Right renal pelvis (tissue), 4 donors: ENCODE measurements at regions not wholly inside any gene's neighbourhood (a gene's known extent, or its start where the extent isn't known, plus 50 kb on each side); places are given as distances from the start of the nearest gene placed in this dataset.

Experiments
- DNase-seq, 4 donors: peaks; one replicate each; pipeline ENCODE4 v3.0.0-alpha.2; 2013; ENCODE audit warnings: low read depth in 4 of 4, low spot score in 3 of 4, missing footprints in 1 of 4

DNA sequence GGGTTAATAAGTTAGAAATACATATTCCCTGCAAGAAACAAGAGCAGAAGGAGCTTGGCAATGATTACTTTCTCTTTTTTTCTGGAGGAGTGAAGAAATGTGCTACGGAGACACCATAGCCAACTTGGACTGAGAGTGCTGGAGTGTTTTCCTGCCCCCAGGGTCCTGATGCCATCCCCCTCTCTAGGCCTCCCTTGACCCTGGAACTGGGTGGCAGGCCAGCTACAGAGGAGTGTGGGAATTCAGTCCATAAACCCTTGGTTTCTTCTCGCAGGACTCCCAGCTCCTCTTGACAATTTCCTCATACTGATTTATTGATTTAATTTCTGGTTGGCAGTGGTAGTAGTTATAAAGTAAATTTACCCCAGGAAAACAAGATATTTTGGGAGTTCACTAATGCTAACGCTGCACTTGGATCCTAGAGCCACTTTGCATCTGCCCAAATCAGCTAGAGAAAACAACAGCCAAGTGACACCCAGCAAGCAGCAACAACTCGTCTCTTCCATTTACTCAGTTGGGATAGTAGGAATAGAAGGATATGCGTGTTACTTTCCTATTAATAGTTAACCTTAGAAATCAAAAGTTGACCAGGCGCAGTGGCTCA is 76.4 kb upstream of the CELF2 start:
- DNase-seq, result no peak

DNA sequence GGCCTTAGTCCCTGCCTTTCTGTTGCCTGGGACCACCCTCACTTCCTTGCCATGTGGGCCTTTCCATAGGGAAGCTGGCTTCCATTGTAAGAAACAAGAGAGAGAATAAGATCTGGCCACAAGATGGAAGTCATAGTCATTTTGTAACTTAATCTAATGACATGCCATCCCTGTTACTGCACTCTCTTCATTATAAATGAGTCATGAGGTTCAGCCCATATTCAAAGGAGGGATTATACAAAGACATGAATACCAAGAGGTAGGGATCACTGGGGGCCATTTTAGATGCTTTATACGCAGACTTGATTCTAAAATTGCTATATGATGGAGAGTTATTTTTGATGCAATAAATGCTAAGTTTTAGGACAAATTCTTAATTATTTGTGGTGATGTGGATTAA is 75.2 kb upstream of the CELF2 start:
- DNase-seq, result no peak

DNA sequence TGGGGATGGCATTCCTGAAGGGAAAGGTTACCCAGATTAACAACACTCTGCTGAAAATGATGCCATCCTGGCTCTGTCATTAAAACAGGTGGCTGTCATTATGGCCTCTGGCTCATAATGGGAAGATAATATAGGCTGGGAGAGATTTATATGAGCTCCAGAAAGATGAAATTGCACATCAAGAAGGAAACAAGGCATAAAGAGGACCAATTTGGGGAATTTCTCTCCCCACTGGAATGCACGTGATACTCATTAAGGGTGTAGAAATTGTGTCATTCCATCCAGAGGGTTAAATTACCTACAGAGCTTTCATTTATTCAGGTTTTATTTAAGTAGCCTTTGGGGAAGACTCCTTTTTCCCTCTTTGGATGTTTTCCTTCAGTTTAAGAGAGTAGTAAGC is 71.6 kb upstream of the CELF2 start:
- DNase-seq, result no peak

GRCh38 chr10:10946801-10947200 is 70.9 kb upstream of the CELF2 start:
- DNase-seq, result no peak

DNA sequence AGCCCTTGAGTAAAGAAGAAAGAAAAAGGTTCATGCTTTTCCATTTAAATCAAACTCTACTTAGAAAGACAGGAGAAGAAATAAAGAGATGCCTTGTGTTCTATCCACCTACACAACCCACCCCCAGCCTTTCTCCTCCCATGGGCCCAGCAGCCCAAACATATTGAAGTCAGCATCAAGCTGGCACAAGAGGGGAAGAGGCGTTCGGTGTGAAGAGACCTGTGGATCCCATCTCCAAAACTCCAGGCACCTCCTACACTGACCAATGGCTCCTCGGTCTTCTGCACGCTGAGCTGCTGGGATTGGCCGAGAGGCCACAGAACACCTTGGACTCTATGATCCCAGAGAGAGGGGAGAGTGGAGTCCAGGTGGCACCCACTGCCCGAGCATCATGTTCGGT is 66.0 kb upstream of the CELF2 start:
- no peak for DNase-seq

DNA sequence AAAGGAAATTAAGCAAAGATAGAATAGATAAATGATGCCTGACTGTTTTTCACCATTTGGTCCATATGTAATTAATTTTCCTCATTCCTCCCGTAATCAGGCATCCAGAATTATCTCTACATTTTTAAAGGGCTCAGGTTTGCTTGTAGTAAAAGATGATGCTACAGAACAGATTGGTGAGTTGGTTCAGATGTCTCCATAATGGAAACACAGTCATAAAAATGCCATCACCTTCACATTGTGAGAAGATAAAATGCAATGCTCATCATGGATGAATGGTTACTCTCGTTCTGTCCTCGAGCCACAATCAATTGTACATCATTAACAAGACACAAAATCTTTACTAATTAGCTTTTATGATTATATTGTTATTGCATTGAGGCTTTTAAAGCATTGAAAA is 64.9 kb upstream of the CELF2 start:
- DNase-seq, result no peak

DNA sequence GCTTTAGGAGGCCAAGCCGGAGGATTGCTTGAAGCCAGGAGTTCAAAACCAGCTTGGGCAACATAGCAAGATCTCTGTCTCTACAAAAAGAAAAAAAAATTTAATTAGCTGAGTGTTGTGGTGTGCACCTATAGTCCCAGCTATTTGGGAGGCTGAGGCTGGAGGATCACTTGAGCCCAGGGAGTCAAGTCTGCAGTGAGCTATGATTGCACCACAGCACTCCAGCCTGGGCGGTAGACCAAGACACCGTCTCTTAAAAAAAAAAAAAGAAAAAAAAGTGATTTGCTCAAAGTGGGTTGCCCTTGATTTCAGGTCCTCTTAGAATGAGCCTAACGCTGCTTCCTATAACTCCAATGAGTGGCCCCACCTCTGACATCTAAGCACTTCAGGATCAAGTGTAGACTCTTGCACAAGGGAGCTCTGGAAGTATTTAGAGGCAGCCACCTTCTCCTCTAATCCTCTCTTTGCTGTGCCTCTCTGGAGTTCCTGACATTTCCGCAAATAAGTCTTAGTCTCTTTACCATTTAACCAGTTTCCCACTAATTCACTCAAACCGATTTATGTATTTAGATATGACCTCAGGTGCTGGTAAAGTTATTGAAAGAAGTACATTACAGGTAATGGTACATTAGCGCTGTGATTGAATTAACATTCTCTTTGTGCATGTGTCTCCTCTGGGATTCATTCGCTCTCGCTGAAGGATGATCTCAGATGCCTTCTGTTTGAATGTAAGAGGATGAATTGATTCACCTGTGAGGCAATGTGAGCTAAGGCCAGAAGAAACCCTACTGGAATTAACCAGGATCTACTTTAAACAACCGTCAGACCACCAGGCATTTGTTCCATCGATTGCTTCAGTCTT is 60.8 kb upstream of the CELF2 start:
- no peak for DNase-seq

GRCh38 chr10:10958041-10958440 is 59.6 kb upstream of the CELF2 start:
- DNase-seq, result no peak

GRCh38 chr10:10959666-10960065 is 58.0 kb upstream of the CELF2 start:
- no peak for DNase-seq

DNA sequence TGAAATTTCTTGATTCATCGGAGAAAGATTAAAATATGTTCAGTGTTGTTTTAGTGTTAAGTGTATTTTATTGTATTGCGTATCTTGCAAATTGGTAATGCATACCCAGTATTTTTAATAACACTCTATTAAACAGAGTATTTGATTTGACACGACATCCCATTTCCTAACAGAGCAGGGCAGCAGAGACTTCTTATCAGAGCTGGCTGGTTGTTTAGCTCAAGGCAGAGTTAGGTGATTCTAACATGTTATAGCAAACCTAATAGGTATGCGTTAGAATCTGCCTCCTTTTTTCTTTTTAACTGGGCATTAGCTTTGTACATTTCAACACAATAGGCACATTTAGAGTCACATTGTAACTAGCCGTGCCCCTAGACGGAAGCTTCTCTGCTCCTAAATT is 57.1 kb upstream of the CELF2 start:
- DNase-seq, result no peak

- no peak for DNase-seq
Measured at GRCh38 chr10:10961072-10961471, 56.6 kb upstream of the CELF2 start.

DNA sequence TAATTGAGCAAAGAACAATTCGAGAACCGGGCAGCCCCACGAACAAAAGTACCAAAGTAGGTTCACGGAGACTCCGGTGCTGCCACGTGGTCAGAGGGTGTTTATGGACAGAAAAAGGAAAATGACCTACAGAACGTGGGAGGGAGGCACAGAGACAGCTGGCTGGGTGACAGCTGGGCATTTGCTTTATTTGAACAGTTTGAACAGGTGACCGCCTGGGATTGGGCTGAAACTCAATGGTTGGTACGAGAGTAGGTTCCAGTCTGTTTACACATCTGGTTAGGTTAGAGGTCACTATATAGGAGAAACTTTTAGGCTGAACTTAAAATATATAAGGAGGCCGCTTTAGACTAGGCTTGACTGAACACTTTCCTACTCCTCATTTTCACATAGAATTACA is 50.6 kb upstream of the CELF2 start:
- DNase-seq, result no peak

DNA sequence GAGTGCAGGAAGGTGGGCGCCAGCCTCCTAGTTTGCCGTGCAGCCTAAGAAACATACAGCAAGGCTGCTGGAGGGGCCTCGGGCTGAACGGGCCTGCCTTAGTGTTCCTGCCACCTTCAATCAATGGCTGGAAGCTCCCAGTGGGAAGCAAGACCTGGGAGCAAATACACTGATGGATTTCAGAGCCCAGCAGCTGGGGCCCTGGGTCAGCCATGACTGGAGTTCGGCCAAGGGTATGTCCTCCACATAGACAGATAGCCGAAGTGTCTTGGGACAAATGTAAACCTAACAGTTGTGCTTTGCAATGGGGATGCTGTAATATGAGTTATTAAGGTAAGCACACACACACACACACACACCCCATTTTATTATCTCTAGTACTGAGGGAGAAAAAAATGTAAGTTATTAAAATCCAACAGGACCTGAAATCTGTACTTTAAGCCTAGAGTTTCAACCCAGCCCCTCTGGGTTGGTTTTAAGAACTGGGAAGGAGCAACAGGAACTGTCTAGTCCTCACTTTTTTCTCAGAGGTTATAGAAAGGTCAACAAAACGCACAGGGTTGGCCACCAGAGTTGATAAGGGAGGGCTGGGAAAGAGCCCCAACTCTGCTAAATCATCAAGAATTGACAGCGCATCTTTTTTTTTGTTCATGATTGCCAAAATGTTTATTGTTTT is 50.0 kb upstream of the CELF2 start:
- DNase-seq, result no peak
